Left ventricle myocardium inferior (tissue), 1 donor: ENCODE measurements at regions not wholly inside any gene's neighbourhood (a gene's known extent, or its start where the extent isn't known, plus 50 kb on each side); places are given as distances from the start of the nearest gene placed in this dataset.

Experiments used
- DNase-seq: peaks from one replicate; pipeline ENCODE4 v3.0.0-alpha.2; 2020
- H3K27ac ChIP-seq: fragments of 200-600 bp; replicated peaks from 2 replicates; pipeline ENCODE4 v1.8.0; 2021
- H3K27me3 ChIP-seq: fragments of 200-600 bp; 2 replicates; pipeline ENCODE4 v1.8.0; 2021; ENCODE audit warnings: low read depth
- H3K36me3 ChIP-seq: fragments of 200-600 bp; 2 replicates; pipeline ENCODE4 v1.8.0; 2021
- H3K4me1 ChIP-seq: fragments of 200-600 bp; 2 replicates; pipeline ENCODE4 v1.8.0; 2021
- H3K4me3 ChIP-seq: fragments of 200-600 bp; 2 replicates; pipeline ENCODE4 v1.8.0; 2021; ENCODE audit warnings: mild to moderate bottlenecking, moderate library complexity
- H3K9me3 ChIP-seq: fragments of 200-600 bp; replicated peaks from 2 replicates; pipeline ENCODE4 v1.8.0; 2021
- CTCF ChIP-seq: fragments of 200-600 bp; IDR thresholded peaks from 2 replicates; pipeline ENCODE4 v1.8.0; 2021; ENCODE audit warnings: antibody characterized with exemption, mild to moderate bottlenecking, borderline replicate concordance
- intact Hi-C: fragments of 100-400 bp; cut with micrococcal nuclease; formaldehyde crosslinking; loops from one replicate; pipeline ENCODE4 v1.11.0; 2022
- donor health status: DM: no; HTN: yes; CAD: no; lungs with severe emphysema.

DNA sequence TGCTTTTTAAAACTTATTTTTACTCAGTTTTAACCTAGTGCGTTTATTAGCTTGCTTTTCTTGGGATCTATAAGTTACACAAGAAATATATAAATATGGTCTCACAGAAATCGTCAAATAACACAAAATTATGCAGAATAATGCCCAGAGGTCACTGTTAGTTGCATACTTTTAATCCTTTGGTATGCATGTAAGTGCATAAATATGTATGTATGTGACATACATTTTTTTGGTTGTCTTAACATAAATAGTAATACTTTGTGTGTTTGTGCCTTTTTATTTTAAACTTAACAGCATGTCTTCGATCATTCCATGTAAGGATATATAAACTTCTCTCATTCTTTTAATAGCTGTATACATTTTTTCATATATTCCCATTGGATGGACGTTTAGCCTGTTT is 459.6 kb downstream of the PCNX1 start:
- intact Hi-C loops: no loop called here
- no peak overlapping the region for H3K4me3 ChIP-seq
- H3K36me3 ChIP-seq: no peaks in the 10 kb centered on the region
- no peak for DNase-seq
- H3K27me3 ChIP-seq: no peaks in the 10 kb centered on the region
- H3K9me3 ChIP-seq: no peaks in the 10 kb centered on the region
- H3K4me1 ChIP-seq: peaks cover 19% of the 10 kb centered on the region
- no peak overlapping the region for H3K27ac ChIP-seq
- TF ChIP-seq CTCF: no peak

- intact Hi-C loops: no loop called here
- no peaks in the 10 kb centered on the region for H3K36me3 ChIP-seq
- TF ChIP-seq CTCF: no peak
- H3K4me1 ChIP-seq: no peaks in the 10 kb centered on the region
- H3K9me3 ChIP-seq: no peaks in the 10 kb centered on the region
- H3K4me3 ChIP-seq: no peak overlapping the region
- no peak for DNase-seq
- H3K27ac ChIP-seq: no peak overlapping the region
- no peaks in the 10 kb centered on the region for H3K27me3 ChIP-seq
Measured at GRCh38 chr14:71371711-71372396, 464.6 kb downstream of the PCNX1 start.

- intact Hi-C loops: no loop called here
- Histone ChIP-seq H3K36me3 (no peaks in the 10 kb centered on the region), H3K9me3 (no peaks in the 10 kb centered on the region), H3K4me3 (no peak overlapping the region), H3K4me1 (no peaks in the 10 kb centered on the region), H3K27me3 (no peaks in the 10 kb centered on the region), H3K27ac (no peak overlapping the region)
- no peak for DNase-seq
- no peak for TF ChIP-seq CTCF
Measured at GRCh38 chr14:71372411-71372838, 465.2 kb downstream of the PCNX1 start.

GRCh38 chr14:71373773-71374172 is 466.5 kb downstream of the PCNX1 start:
- Histone ChIP-seq H3K36me3 (no peaks in the 10 kb centered on the region), H3K27me3 (no peaks in the 10 kb centered on the region), H3K4me3 (no peak overlapping the region), H3K9me3 (no peaks in the 10 kb centered on the region), H3K4me1 (no peaks in the 10 kb centered on the region), H3K27ac (no peak overlapping the region)
- DNase-seq: no peak
- no peak for TF ChIP-seq CTCF
- intact Hi-C loops: no loop called here

DNA sequence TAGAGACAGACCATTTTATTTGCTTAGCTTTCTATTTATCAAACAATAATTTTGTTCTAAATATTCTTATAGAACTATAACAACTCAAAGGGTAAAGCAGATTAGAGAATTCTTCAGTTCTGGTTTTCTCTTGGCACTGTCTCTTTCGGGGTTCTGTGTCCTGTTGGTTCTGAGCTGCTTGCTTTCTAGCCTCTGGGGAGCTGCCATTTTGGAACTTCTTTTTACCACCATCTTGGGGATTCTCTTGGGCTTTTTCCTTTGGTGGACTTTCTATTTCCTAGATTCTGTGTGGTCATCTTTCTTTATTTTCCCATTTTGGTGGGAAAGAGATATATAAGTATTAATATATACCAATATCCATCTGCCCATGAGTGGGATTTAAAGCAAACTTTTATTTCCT is 467.7 kb downstream of the PCNX1 start:
- intact Hi-C loops: no loop called here
- H3K4me1 ChIP-seq: no peaks in the 10 kb centered on the region
- no peak overlapping the region for H3K4me3 ChIP-seq
- no peak overlapping the region for H3K27ac ChIP-seq
- H3K9me3 ChIP-seq: no peaks in the 10 kb centered on the region
- no peaks in the 10 kb centered on the region for H3K27me3 ChIP-seq
- TF ChIP-seq CTCF: no peak
- DNase-seq: no peak
- H3K36me3 ChIP-seq: no peaks in the 10 kb centered on the region

GRCh38 chr14:71377099-71377498 is 469.8 kb downstream of the PCNX1 start:
- DNase-seq: no peak
- Histone ChIP-seq H3K27me3 (no peaks in the 10 kb centered on the region), H3K4me1 (peaks cover 4% of the 10 kb centered on the region), H3K4me3 (no peak overlapping the region), H3K27ac (no peak overlapping the region), H3K36me3 (no peaks in the 10 kb centered on the region), H3K9me3 (no peaks in the 10 kb centered on the region)
- intact Hi-C loops: no loop called here
- TF ChIP-seq CTCF: no peak
